ENCODE measurements at regions not wholly inside any gene's neighbourhood (a gene's known extent, or its start where the extent isn't known, plus 50 kb on each side); places are given as distances from the start of the nearest gene placed in this dataset.

DNA sequence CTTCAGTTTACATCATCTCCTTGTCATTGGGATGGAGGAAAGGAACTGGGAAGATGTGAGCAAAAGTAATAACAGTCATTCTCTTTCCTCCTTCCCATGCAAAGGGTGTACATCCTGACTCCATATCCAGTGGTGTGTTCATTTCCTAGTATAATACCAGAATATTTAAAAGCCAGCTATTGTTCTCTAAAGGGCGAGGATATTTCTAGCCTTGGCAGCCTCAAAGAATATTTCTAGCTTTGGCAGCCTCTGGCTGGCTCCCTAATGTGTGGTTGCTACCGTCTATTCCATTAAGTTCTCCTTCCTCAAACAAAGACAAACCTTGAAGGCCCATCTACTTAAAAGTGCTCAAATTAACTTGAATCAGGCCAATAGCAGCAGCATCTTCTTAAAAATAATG is 114.0 kb downstream of the FAM76B start:
- H4K20me1 ChIP-seq (ENCODE audit: insufficient read depth, low read depth, low read length): no peaks in the 10 kb centered on the region
- no peaks in the 10 kb centered on the region for H3K4me1 ChIP-seq (ENCODE audit: low read length)
- H3K79me2 ChIP-seq (ENCODE audit: low read length): no peaks in the 10 kb centered on the region
- no peak overlapping the region for H3K4me2 ChIP-seq (ENCODE audit: low read depth, low read length, poor library complexity, severe bottlenecking)
- H2AFZ ChIP-seq (ENCODE audit: low read length): no peak overlapping the region
- no peaks in the 10 kb centered on the region for H3K9me3 ChIP-seq (ENCODE audit: low read length)
- no peaks in the 10 kb centered on the region for H3K9me2 ChIP-seq (replicated peaks; ENCODE audit: insufficient read depth, low read length)
- H3K9ac ChIP-seq (ENCODE audit: low read length): no peak overlapping the region
- no peaks in the 10 kb centered on the region for H3K27me3 ChIP-seq (ENCODE audit: low read length)
- H3K36me3 ChIP-seq (ENCODE audit: insufficient read depth, low read length): no peaks in the 10 kb centered on the region
- H3K4me3 ChIP-seq (ENCODE audit: low read length): no peak overlapping the region
- no peak overlapping the region for H3K27ac ChIP-seq (ENCODE audit: low read length)
- DNase-seq: no peak

DNA sequence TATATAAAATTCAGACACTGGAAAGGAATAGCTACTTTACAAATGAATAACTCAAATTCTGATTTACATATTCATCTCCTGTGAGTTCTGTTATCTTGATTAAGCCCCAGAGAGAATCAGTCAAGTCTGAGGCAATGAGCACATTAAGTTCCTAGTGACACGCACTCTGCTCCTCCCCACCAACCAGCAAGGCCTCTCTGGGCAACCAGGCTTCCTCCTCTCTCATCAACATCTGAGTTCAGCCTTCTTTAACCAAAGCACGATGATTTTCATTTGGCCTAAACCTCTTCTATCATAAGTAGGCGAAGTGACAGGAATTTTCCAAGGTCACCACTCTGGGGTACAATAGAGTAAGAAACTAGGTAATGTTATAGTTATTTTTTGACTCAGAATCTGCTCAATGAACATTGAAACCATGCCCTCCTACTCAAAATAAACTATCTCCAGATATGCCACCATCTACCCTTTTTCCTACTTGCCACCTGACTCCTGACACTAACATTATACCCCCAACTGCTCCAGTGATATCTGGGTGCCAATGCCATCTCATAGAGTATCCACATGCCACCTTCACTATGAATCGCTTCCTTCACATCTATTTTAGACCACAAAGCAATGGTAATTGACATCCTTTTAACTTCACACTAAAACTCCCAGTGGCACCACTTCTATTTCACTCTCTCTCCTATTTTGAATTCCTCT is 114.8 kb downstream of the FAM76B start:
- Histone ChIP-seq H3K4me1 (ENCODE audit: low read length) (no peaks in the 10 kb centered on the region), H3K4me3 (ENCODE audit: low read length) (no peak overlapping the region), H2AFZ (ENCODE audit: low read length) (no peak overlapping the region), H4K20me1 (ENCODE audit: insufficient read depth, low read depth, low read length) (no peaks in the 10 kb centered on the region), H3K9me3 (ENCODE audit: low read length) (no peaks in the 10 kb centered on the region), H3K4me2 (ENCODE audit: low read depth, low read length, poor library complexity, severe bottlenecking) (no peak overlapping the region), H3K9ac (ENCODE audit: low read length) (no peak overlapping the region), H3K27me3 (ENCODE audit: low read length) (no peaks in the 10 kb centered on the region), H3K36me3 (ENCODE audit: insufficient read depth, low read length) (no peaks in the 10 kb centered on the region), H3K9me2 (replicated peaks; ENCODE audit: insufficient read depth, low read length) (no peaks in the 10 kb centered on the region), H3K79me2 (ENCODE audit: low read length) (no peaks in the 10 kb centered on the region), H3K27ac (ENCODE audit: low read length) (no peak overlapping the region)
- no peak for DNase-seq

DNA sequence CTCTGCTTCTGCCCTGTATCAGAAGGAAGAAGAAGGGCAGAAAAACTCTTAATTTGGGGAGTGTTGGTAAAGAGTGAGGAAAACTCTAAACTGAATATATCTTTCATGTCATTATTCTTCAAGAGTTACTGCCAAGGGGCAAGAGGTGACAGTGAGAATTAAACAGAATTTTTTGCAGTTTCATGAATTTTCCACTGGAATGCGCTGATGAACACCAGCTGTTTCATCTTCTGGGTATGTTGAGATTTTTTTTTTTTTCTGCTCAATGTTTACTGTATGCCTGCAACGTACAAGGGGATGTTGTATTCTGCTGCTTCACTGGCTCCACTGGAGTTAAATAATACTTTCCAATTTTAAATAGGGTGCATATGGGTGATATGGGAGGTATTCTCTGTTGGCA is 117.8 kb downstream of the FAM76B start:
- Histone ChIP-seq H3K9me3 (ENCODE audit: low read length) (no peaks in the 10 kb centered on the region), H3K27ac (ENCODE audit: low read length) (no peak overlapping the region), H3K27me3 (ENCODE audit: low read length) (no peaks in the 10 kb centered on the region), H3K79me2 (ENCODE audit: low read length) (no peaks in the 10 kb centered on the region), H3K4me3 (ENCODE audit: low read length) (no peak overlapping the region), H3K4me2 (ENCODE audit: low read depth, low read length, poor library complexity, severe bottlenecking) (no peak overlapping the region), H3K4me1 (ENCODE audit: low read length) (no peaks in the 10 kb centered on the region), H3K36me3 (ENCODE audit: insufficient read depth, low read length) (no peaks in the 10 kb centered on the region), H2AFZ (ENCODE audit: low read length) (no peak overlapping the region), H3K9ac (ENCODE audit: low read length) (no peak overlapping the region), H3K9me2 (replicated peaks; ENCODE audit: insufficient read depth, low read length) (0 out of 2 replicates have a peak, but pooled peaks cover 4% of the 10 kb centered on the region), H4K20me1 (ENCODE audit: insufficient read depth, low read depth, low read length) (no peaks in the 10 kb centered on the region)
- DNase-seq: no peak

DNA sequence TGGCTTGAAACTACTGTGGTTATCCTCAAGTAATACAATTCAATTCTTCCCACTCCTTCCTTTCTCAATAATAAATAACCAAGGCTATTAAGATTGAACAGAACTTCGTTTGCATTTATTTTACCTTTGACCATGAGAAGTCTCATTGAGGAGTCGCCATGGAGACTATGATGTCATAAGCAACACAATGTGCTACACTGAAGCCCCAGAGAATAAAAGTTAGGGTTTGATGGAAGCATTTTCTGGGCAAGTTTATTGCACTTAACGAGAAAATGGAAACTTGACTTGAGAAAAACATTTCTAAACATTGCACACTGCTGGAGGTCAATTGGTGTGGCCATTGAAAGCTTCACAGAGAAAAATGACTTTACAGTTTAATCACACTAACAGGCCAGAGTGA is 121.5 kb downstream of the FAM76B start:
- no peaks in the 10 kb centered on the region for H3K79me2 ChIP-seq (ENCODE audit: low read length)
- H2AFZ ChIP-seq (ENCODE audit: low read length): no peak overlapping the region
- H3K36me3 ChIP-seq (ENCODE audit: insufficient read depth, low read length): no peaks in the 10 kb centered on the region
- no peak overlapping the region for H3K27ac ChIP-seq (ENCODE audit: low read length)
- 0 out of 2 replicates have a peak, but pooled peaks cover 3% of the 10 kb centered on the region for H3K9me3 ChIP-seq (ENCODE audit: low read length)
- H3K4me2 ChIP-seq (ENCODE audit: low read depth, low read length, poor library complexity, severe bottlenecking): no peak overlapping the region
- DNase-seq: no peak
- H4K20me1 ChIP-seq (ENCODE audit: insufficient read depth, low read depth, low read length): no peaks in the 10 kb centered on the region
- no peaks in the 10 kb centered on the region for H3K27me3 ChIP-seq (ENCODE audit: low read length)
- H3K9ac ChIP-seq (ENCODE audit: low read length): no peak overlapping the region
- H3K9me2 ChIP-seq (replicated peaks; ENCODE audit: insufficient read depth, low read length): 0 out of 2 replicates have a peak, but pooled peaks cover 4% of the 10 kb centered on the region
- H3K4me3 ChIP-seq (ENCODE audit: low read length): no peak overlapping the region
- H3K4me1 ChIP-seq (ENCODE audit: low read length): no peaks in the 10 kb centered on the region

DNA sequence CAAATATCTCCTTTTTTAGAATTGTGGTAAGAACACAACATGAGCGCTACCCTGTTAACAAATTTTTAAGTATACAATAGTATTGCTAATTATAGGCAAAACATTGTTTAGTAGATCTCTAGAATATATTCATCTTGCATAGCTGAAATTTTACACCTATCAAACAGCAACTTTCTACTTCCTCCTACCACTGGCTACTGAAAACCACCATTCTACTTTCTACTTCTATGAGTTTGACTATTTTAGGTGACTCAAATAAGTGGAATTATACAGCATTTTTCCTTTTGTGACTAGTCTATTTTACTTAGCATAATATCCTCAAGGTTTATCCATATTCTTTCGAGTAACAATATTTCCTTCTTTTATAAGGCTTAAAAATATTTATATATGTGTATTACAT is 128.4 kb downstream of the FAM76B start:
- Histone ChIP-seq H3K9me3 (ENCODE audit: low read length) (0 out of 2 replicates have a peak, but pooled peaks cover 3% of the 10 kb centered on the region), H3K9me2 (replicated peaks; ENCODE audit: insufficient read depth, low read length) (no peaks in the 10 kb centered on the region), H3K79me2 (ENCODE audit: low read length) (no peaks in the 10 kb centered on the region), H3K9ac (ENCODE audit: low read length) (no peak overlapping the region), H3K4me3 (ENCODE audit: low read length) (no peak overlapping the region), H3K27ac (ENCODE audit: low read length) (no peak overlapping the region), H3K4me2 (ENCODE audit: low read depth, low read length, poor library complexity, severe bottlenecking) (no peak overlapping the region), H3K36me3 (ENCODE audit: insufficient read depth, low read length) (no peaks in the 10 kb centered on the region), H2AFZ (ENCODE audit: low read length) (no peak overlapping the region), H3K27me3 (ENCODE audit: low read length) (peaks cover 4% of the 10 kb centered on the region; the same call in 1 of the 2 replicates), H4K20me1 (ENCODE audit: insufficient read depth, low read depth, low read length) (no peaks in the 10 kb centered on the region), H3K4me1 (ENCODE audit: low read length) (no peaks in the 10 kb centered on the region)
- no peak for DNase-seq

DNA sequence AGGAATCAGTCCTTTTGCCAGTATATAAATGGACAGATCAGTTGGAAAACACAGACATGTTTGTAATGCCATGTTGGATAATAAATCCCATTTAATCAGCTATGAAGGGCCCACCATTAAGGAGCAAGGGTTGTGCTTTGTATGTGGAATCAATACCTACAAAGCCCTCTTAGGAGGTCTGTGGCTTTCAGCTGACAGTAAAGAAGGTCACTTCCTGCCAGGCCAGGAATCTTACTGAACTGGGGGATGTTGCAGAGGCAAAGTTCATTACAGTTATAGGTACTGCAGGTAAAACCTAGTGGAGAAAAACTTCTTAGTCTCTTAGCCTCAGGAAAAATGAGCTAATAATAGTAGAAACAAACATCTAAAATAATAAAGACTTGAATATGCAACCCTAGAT is 129.5 kb downstream of the FAM76B start:
- no peaks in the 10 kb centered on the region for H3K79me2 ChIP-seq (ENCODE audit: low read length)
- peaks cover 4% of the 10 kb centered on the region; the same call in 1 of the 2 replicates for H3K27me3 ChIP-seq (ENCODE audit: low read length)
- H3K9me3 ChIP-seq (ENCODE audit: low read length): no peaks in the 10 kb centered on the region
- no peaks in the 10 kb centered on the region for H3K4me1 ChIP-seq (ENCODE audit: low read length)
- no peak overlapping the region for H3K9ac ChIP-seq (ENCODE audit: low read length)
- no peak overlapping the region for H2AFZ ChIP-seq (ENCODE audit: low read length)
- no peaks in the 10 kb centered on the region for H4K20me1 ChIP-seq (ENCODE audit: insufficient read depth, low read depth, low read length)
- H3K27ac ChIP-seq (ENCODE audit: low read length): no peak overlapping the region
- H3K9me2 ChIP-seq (replicated peaks; ENCODE audit: insufficient read depth, low read length): no peaks in the 10 kb centered on the region
- no peaks in the 10 kb centered on the region for H3K36me3 ChIP-seq (ENCODE audit: insufficient read depth, low read length)
- no peak overlapping the region for H3K4me2 ChIP-seq (ENCODE audit: low read depth, low read length, poor library complexity, severe bottlenecking)
- no peak overlapping the region for H3K4me3 ChIP-seq (ENCODE audit: low read length)
- no peak for DNase-seq

DNA sequence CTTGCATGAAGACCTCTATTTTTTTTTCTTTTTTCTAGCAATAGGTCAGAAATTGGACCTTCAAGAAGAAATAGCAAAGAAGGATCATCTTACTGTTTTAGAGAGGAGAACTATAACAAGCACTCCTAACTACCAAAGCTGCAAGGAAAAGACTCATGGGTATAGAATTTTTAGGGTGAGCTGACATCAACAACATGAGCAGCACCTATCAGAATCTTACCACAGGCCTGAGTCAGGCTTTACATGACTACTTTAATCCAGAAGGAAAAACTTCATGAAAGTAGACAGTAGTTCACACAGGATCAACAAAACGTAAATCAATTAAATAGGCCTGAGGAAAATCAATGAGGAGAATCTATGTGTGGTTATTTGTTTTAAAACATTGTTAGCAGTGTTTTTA is 130.5 kb downstream of the FAM76B start:
- Histone ChIP-seq H3K79me2 (ENCODE audit: low read length) (no peaks in the 10 kb centered on the region), H3K9ac (ENCODE audit: low read length) (no peak overlapping the region), H4K20me1 (ENCODE audit: insufficient read depth, low read depth, low read length) (no peaks in the 10 kb centered on the region), H3K27me3 (ENCODE audit: low read length) (peaks cover 4% of the 10 kb centered on the region; the same call in 1 of the 2 replicates), H3K4me3 (ENCODE audit: low read length) (no peak overlapping the region), H3K36me3 (ENCODE audit: insufficient read depth, low read length) (no peaks in the 10 kb centered on the region), H3K4me2 (ENCODE audit: low read depth, low read length, poor library complexity, severe bottlenecking) (no peak overlapping the region), H2AFZ (ENCODE audit: low read length) (no peak overlapping the region), H3K9me2 (replicated peaks; ENCODE audit: insufficient read depth, low read length) (no peaks in the 10 kb centered on the region), H3K4me1 (ENCODE audit: low read length) (no peaks in the 10 kb centered on the region), H3K9me3 (ENCODE audit: low read length) (no peaks in the 10 kb centered on the region), H3K27ac (ENCODE audit: low read length) (no peak overlapping the region)
- DNase-seq: no peak

DNA sequence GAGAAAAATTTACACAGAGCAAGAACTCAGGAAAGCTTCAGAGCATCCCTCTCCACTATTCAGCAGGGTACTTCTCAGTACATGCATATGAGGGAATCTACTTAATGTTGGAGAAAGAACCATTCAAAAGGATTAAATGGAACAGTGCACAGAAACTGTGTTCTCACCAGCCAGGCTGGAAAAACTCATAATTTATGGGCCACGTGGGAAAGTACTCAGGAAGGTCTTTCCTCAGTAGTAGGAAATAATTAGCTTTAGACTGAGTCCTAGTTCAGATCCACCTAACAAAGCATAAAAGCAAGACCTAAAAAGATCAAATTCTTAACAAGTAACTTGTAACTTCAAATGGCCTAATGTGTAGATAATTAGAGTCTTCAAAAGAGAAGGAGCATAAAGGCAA is 134.0 kb downstream of the FAM76B start:
- Histone ChIP-seq H3K27me3 (ENCODE audit: low read length) (peaks cover 4% of the 10 kb centered on the region; the same call in 1 of the 2 replicates), H3K36me3 (ENCODE audit: insufficient read depth, low read length) (no peaks in the 10 kb centered on the region), H3K9me2 (replicated peaks; ENCODE audit: insufficient read depth, low read length) (no peaks in the 10 kb centered on the region), H4K20me1 (ENCODE audit: insufficient read depth, low read depth, low read length) (no peaks in the 10 kb centered on the region), H3K27ac (ENCODE audit: low read length) (no peak overlapping the region), H3K79me2 (ENCODE audit: low read length) (no peaks in the 10 kb centered on the region), H3K9me3 (ENCODE audit: low read length) (no peaks in the 10 kb centered on the region), H3K4me1 (ENCODE audit: low read length) (no peaks in the 10 kb centered on the region), H3K4me3 (ENCODE audit: low read length) (no peak overlapping the region), H3K4me2 (ENCODE audit: low read depth, low read length, poor library complexity, severe bottlenecking) (no peak overlapping the region), H2AFZ (ENCODE audit: low read length) (no peak overlapping the region), H3K9ac (ENCODE audit: low read length) (no peak overlapping the region)
- no peak for DNase-seq
